SHP77 (cell line): ENCODE measurements at regions not wholly inside any gene's neighbourhood (a gene's known extent, or its start where the extent isn't known, plus 50 kb on each side); places are given as distances from the start of the nearest gene placed in this dataset.

Experiments
- DNase-seq, 2 experiments: peaks; one replicate each; lab custom pipeline; 2025; lab: John Stamatoyannopoulos, UW

- no peak for DNase-seq
These were observed 148.8 kb downstream of the TMEM30B start for GRCh38 chr14:61132336-61132735.

DNA sequence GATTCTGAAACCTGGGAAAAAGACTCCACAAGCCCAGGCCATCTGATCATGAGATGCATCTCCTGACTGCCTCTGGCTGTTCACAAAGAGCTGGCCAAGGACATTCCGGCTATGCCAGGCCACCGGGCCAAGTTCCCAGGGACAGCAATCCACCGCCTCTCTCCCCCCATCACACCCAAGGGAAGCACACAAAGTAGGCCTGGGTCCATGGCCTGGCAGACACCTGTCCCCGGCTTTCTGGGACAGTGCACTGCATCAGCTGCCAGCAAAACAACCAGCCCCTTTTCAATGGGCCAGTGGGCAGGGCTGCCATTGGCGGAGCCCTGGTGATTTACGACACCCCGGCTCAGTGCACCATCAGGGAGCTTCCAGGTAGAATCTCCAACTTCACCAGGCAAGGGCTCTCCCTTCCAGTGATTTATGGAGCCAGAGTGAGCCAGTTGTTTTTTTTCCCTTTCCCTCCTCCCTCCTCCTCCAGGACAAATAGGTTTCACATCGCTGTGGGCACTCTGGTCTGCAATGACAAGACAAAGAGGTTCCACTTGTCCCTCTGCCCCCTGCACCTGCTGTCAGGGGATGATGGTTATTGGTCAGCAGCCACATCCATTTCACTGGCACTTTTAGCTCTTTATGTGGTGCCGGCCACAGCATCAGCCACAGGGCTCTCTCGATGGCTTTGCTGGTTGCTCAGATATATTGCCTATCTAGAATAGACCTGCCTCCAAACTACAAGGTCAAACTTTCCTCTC is 149.6 kb downstream of the SLC38A6 start:
- peak; percentile 88 for DNase-seq

GRCh38 chr14:61129168-61129745 is 148.2 kb downstream of the SLC38A6 start:
- no peak for DNase-seq

GRCh38 chr14:61128382-61129167 is 147.5 kb downstream of the SLC38A6 start:
- no peak for DNase-seq

GRCh38 chr14:61126603-61127498 is 145.8 kb downstream of the SLC38A6 start:
- DNase-seq, result no peak

DNA sequence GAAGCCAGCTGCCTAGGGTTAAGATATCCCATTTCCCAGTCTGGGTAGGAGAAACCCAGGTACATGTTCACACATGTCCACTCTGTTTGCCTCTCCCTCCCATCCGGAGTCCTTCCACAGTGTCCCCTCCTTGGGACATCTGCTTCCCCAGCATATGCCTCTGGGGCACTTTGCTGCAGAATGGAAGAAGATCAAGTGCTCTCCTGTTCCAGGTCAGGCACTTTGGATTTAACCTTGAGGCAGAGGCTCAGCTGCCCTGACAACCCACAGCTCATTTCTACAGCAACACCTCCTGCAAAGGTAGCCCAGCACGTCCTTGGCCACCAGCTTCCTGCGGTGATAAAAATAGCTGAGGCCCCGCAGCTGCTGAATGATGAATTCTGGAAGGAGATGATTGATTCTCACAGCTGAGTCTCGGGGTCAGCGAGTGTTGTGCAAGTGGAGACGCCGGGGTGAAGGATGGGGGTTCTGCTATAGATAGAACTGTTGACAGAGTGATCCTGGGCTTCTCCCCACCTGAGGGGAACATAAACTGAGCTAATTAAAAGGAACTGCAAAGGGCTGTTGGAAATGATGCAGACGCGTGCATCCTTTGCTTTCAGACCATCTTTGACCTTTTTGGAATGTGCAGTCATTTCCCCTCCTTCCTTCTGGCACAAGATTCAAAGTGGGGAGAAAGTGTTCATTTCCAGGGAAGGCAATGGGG is 145.0 kb downstream of the SLC38A6 start:
- DNase-seq, result peak; percentile 71 to 78

DNA sequence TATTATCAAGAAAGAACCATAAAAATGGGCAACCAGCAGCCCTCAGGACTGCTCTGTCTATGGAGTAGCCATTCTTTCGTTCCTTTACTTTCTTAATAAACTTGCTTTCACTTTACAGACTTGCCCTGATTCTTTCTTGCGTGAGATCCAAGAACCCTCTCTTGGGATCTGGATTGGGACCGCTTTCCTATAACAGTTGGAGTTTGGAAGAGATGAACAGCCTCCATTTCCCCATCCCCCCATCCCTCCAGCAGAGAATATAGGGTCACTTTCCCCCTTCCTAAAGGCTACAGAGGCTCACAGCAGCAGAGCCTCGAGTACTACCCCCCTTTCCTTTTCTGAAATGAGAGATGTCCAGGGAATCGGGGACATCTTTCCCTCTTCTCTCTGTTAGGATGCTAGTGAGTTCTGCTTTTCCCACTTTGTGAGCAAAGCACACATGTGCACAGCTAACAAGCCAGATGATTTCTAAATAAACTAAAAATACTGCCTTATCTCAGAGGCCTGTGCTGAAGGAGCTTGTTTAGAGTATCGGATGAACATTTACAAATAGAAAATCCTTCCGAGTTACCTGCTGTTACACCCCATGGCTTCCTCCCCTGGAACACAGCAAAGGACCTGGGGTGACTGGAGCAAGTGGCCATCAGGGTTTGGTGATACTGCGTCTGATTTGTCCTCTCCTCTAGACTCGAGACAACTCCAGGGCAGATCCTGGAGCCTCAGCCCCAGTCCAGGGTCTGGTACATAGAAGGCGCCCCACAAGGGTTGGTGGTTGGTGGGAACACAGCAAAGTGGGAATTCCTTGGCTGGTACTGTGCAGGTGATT is 144.2 kb downstream of the SLC38A6 start:
- no peak for DNase-seq

DNA sequence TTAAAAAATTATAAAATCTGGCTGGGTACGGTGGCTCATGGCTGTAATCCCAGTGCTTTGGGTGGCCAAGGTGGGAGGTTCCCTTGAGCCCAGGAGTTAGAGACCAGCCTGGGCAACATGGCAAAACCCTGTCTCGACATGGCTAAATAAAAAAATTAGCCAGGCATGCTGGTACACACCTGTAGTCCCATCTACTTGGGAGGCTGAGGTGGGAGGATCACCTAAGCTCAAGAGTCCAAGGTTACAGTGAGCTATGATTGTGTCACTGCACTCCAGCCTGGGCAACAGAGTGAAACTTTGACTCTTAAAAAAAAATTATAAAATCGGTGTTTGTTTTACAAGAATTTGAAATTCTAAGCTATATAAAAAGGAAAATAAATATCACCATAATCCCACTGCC is 141.8 kb downstream of the SLC38A6 start:
- no peak for DNase-seq

DNA sequence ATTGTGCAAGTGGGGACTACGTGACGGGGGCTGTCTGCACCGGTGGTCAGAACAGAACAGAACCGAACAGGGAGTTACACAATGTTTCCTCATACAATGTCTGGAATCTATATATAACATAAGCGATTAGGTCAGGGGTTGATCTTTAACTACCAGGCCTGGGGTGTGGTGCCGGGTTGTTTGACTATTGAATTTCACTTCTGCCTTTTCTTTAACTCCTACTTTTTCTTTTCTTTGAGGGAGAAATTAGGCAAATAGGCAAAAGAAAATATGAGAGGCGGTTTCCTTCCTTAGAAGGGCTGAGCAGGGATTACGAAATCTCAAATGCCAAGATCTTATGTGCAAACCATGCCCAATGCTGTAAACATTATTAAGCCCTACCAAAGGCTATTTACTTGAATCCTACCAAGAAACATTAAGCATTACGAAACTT is 140.3 kb downstream of the SLC38A6 start:
- DNase-seq, result no peak

DNA sequence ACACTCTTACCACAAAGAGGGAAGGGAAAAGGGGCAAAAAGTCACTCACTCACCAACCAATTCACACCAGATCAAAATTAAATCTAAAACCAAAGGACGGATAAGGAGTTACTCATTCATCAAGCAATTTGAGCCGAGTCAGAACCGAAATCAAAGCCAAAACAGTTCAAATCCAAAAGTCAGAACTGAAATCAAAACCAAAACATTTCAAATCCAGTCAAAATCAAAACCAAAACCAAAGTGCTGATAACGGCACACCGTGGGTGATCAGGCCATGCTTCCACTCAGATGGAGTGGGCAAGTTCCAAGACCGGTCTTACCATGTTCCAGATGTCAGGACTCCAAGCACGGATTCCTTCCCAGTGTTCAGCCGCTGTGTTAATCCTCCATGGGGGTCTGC is 139.5 kb downstream of the SLC38A6 start:
- DNase-seq, result no peak

GRCh38 chr14:61119006-61119405 is 138.0 kb downstream of the SLC38A6 start:
- no peak for DNase-seq

DNA sequence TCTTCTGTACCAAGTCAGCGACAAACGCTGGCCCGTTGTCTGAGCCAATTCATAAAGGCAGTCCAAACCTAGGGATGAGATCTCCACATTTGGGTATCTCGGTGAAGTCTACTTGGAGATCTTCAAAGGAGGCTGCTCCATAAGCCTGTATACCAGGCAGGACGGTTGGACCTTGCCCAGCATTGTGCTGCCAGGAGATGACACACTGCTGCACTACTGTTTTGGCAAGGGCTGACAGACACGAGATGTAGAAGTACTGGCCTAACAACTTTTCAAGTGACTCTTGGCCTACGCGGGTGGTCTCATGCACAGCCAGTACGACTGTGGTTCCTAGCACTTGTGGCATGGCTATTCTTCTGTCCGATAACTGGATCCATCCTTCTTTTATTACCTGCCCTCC is 135.3 kb downstream of the SLC38A6 start:
- DNase-seq, result no peak

DNA sequence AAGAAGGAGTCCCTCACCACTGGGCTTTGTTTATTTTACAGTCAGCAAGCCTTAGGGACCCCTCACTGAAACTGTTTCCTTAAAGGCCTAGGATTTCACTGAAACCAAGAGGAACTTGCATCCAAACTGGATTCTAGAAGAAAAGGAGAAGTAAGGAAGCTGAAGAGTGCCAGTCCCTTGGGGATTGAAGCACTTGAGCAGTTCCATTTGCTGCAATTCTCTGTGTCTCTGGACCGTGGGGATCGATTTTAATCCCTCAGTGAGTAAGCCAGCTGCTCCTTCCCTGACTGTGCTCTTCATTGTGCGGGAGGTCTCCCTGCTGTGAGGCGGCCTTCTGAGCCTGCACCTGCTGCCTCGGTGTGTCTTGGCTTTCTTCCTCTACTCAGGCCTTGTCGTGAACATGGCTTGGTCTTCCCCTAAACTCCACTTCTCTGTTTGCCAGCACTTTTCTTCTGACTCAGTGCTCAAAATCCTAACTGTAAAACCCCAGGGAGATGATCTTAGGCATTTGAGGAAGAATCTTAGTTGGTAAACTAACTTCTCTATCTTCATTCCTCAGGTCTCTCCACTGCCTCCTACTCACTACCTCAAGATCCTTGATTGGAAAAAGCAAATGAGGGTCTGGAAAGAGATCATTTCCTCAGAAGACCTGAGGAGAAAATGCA is 132.6 kb downstream of the SLC38A6 start:
- DNase-seq, result no peak

DNA sequence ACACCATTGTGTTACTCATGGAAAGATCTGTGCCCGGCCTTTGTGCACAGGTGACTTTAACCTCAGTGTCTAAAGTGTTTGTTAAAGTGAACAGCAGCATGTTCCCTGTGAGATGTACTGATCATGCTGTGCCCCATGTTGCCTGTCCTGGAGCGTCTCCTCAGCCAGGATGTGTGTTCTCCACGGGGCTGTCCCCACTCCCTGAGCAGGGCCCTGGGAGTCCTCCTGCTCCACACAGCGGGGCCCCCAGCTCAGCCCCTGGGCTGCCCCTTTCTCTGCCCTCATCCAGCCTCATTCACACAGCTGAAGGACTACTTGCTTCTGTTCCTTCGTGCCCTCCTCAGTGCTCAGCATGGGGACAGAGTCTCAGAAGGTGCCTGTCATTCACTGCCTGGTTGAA is 131.5 kb downstream of the SLC38A6 start:
- DNase-seq, result no peak

DNA sequence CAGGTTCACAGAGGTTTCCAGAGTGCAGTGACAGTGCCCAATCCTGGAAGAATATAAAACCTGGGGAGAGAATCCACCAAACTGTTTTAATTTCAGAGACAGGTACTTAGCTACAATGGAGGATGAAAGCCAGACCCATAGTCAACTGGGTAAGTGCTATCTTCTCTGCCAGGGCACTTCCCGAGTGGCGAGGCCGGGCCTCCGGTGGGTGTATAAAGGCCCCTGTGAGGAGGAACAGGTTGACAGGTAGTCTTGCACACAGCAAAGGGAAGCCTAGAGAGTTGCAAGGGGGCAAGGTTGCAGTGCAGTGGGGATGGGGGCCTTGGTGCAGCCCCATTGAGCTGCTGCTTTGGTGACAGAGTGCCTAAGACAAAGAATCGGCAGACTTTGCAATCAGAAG is 130.7 kb downstream of the SLC38A6 start:
- DNase-seq, result no peak

DNA sequence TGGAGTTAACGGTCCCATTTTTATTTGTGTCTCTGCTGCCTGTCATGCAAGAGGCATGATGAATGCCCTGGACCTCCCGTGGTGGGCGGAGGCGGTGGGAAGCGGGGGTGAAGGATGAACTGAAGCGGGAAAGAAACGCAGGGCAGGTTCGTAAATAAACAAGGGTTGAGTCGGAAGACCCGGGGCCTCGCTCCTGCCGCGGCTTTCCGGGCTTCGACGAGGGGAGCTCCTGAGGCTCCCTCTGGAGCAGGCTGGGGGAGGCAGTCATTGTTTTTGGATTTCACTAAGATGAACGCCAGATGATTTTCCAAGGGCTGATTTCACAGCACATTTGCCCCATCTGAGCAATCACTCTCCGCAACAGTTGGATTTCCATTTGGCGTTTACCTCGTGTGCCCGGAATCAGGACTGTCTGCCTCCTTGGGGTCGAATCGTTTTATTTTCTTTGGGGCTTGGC is 130.2 kb downstream of the SLC38A6 start:
- DNase-seq, result no peak

DNA sequence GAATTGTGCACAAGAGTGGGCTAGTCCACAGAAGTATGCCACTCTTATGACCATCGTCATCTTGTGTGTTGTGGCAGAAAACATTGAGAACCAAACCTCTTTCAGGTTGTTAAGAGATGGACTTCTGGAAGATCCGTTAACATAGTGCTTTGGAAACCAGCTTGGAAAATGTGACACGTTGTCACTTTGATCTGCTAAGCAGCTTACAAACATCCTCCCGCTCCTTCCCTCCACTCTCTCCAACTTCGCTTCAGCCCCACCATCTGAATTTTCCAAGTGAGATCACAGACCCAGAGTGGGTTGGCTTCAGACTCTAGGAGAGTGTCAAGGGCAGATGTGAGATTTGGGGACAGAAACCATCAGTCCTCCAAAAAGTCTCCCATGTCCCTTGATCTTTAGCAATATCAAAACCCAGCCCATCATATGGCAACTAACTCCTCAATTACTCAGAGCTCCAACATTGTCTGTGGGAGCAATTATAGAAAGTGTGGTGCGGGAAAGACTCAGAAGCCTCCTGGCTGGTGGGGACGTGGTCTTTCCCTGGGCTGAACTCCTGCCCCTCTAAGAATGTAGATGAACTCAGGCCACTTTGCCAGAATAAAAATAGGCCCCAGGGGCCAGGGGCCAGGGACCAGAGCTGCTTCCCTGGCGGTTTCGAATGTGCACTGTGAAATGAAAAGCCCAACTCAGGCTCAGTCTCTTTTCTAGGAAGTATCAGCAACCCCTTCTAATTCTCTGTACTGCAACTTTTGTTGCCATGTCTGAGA is 129.5 kb downstream of the SLC38A6 start:
- no peak for DNase-seq

GRCh38 chr14:61109288-61109687 is 128.2 kb downstream of the SLC38A6 start:
- DNase-seq, result no peak

DNA sequence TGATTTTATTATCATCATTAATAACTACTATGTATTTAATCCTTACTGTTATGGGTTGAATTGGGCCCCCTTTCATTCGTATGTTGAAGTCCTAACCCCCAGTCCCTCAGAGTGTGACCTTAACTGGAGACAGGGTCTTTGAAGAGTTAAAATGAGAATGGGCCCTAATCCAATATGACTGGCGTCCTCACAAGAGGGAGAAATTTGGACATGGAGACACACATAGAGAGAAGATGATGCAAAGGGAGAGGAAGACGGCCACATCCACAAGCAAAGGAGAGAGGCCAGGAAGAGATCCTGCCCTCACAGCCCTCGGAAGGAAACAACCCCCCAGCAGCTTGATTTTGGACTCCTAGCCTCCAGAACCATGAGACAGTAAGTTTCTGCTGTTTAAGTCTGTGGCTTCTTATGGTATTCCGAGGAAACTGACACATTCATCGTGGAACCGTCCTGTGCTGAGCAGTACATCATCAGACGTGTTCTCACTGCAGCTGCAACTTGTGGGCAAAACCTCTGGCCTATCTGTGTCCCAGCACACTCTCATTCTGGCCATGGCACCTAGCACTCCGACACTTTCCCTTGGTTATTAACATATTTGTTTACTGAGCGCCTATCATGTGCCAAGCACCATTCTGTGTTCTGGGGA is 127.6 kb downstream of the SLC38A6 start:
- no peak for DNase-seq
